Tibial artery (tissue), 4 donors: ENCODE measurements at regions not wholly inside any gene's neighbourhood (a gene's known extent, or its start where the extent isn't known, plus 50 kb on each side); places are given as distances from the start of the nearest gene placed in this dataset.

Source experiments
- DNase-seq, 2 donors: peaks; one replicate each; pipeline ENCODE4 v3.0.0-alpha.2; 2019
- H3K27ac ChIP-seq, 2 donors: fragments of 200-600 bp; sonication (generic) in 1 of 2; 1 replicate in 1 of 2; 2 replicates in 1 of 2; pipeline ENCODE4 v1.5.1; 2018 to 2019; ENCODE audit warnings: mild to moderate bottlenecking in 1 of 2
- H3K27me3 ChIP-seq, 2 donors: fragments of 200-600 bp; sonication (generic) in 1 of 2; one replicate each; pipeline versions ENCODE4 v1.5.1 to v1.6.0; 2016 to 2019
- H3K36me3 ChIP-seq, 3 donors: fragments of 200-600 bp; sonication (generic) in 2 of 3; one replicate each; pipeline ENCODE4 v1.5.1; 2016 to 2019; ENCODE audit warnings: mild to moderate bottlenecking in 2 of 3
- H3K4me1 ChIP-seq, 4 donors: fragments of 200-600 bp; sonication (generic) in 2 of 4; 1 replicate in 3 of 4; 2 replicates in 1 of 4; pipeline ENCODE4 v1.5.1; 2016 to 2019
- H3K4me3 ChIP-seq, 2 donors: fragments of 200-600 bp; sonication (generic) in 1 of 2; 1 replicate in 1 of 2; 2 replicates in 1 of 2; pipeline ENCODE4 v1.5.1; 2018 to 2019; ENCODE audit warnings: mild to moderate bottlenecking in 2 of 2
- H3K9me3 ChIP-seq, 3 donors: fragments of 200-600 bp; sonication (generic) in 1 of 3; one replicate each; pipeline ENCODE4 v1.5.1; 2016 to 2019
- CTCF ChIP-seq, 2 experiments: fragments of 200-600 bp in 1 of 2; fragments of 450-650 bp in 1 of 2; IDR thresholded peaks; one replicate each; pipeline ENCODE4 v1.5.1; 2017 to 2019; ENCODE audit warnings: antibody characterized with exemption in 2 of 2, mild to moderate bottlenecking in 1 of 2, moderate library complexity in 1 of 2
- intact Hi-C: fragments of 100-400 bp; cut with DNase I; formaldehyde crosslinking; loops from one replicate; pipeline ENCODE4 v1.15.0; 2023; ENCODE audit warnings: low total_unique reads

DNA sequence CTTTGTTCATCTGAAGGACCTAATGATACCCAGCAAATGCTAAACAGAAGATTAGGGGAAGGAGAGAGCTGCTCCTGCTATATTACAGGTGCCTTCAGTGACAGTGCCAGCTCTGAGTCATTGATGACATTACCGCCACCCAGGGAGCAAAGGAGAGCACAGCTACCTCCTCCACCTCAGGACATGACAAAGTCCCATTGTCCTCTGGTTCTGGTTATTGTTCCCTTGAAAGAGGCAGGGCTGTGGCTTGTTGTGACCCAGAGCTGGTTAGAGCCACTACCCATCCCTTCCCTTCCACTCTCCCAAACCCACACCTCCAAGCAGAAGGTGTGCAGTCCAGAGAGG, 363.5 kb upstream of the DUSP10 start:
- no peak for DNase-seq
- Histone ChIP-seq H3K9me3 (no peaks in the 10 kb centered on the region), H3K27ac (no peak overlapping the region), H3K27me3 (no peaks in the 10 kb centered on the region), H3K4me3 (no peak overlapping the region), H3K36me3 (no peaks in the 10 kb centered on the region), H3K4me1 (no peaks in the 10 kb centered on the region)
- intact Hi-C loops: no loop called here
- no peak for TF ChIP-seq CTCF (IDR thresholded peaks at IDR 0.05)

GRCh38 chr1:222104694-222105392, 363.0 kb upstream of the DUSP10 start:
- Histone ChIP-seq H3K27me3 (no peaks in the 10 kb centered on the region), H3K27ac (no peak overlapping the region), H3K4me1 (no peaks in the 10 kb centered on the region), H3K4me3 (no peak overlapping the region), H3K36me3 (no peaks in the 10 kb centered on the region), H3K9me3 (no peaks in the 10 kb centered on the region)
- TF ChIP-seq CTCF (IDR thresholded peaks at IDR 0.05): no peak
- DNase-seq: no peak
- intact Hi-C loops: no loop called here

GRCh38 chr1:222104097-222104496, 362.2 kb upstream of the DUSP10 start:
- intact Hi-C loops: no loop called here

GRCh38 chr1:222099746-222100145, 357.9 kb upstream of the DUSP10 start:
- TF ChIP-seq CTCF (IDR thresholded peaks at IDR 0.05): no peak
- intact Hi-C loops: loop anchor here (10.0 kb wide), 1 partner anchor 355 kb away; no protein-coding TSS in a partner anchor

More at GRCh38 chr1:222104097-222104496, 362.2 kb upstream of the DUSP10 start:
- no peaks in the 10 kb centered on the region for H3K27me3 ChIP-seq
- no peak for TF ChIP-seq CTCF (IDR thresholded peaks at IDR 0.05)
- H3K4me1 ChIP-seq: no peaks in the 10 kb centered on the region
- H3K9me3 ChIP-seq: no peaks in the 10 kb centered on the region
- DNase-seq: no peak
- no peak overlapping the region for H3K27ac ChIP-seq
- no peak overlapping the region for H3K4me3 ChIP-seq
- no peaks in the 10 kb centered on the region for H3K36me3 ChIP-seq

GRCh38 chr1:222098404-222098803, 356.5 kb upstream of the DUSP10 start:
- Histone ChIP-seq H3K4me1 (no peaks in the 10 kb centered on the region), H3K36me3 (no peaks in the 10 kb centered on the region), H3K4me3 (no peak overlapping the region), H3K27me3 (no peaks in the 10 kb centered on the region), H3K9me3 (no peaks in the 10 kb centered on the region), H3K27ac (no peak overlapping the region)
- DNase-seq: no peak
- TF ChIP-seq CTCF (IDR thresholded peaks at IDR 0.05): no peak
- intact Hi-C loops: loop anchor here (10.0 kb wide), 1 partner anchor 356 kb away; no protein-coding TSS in a partner anchor

More at GRCh38 chr1:222099746-222100145, 357.9 kb upstream of the DUSP10 start:
- no peak overlapping the region for H3K4me3 ChIP-seq
- no peaks in the 10 kb centered on the region for H3K27me3 ChIP-seq
- no peak overlapping the region for H3K27ac ChIP-seq
- H3K4me1 ChIP-seq: no peaks in the 10 kb centered on the region
- no peak for DNase-seq
- no peaks in the 10 kb centered on the region for H3K36me3 ChIP-seq
- H3K9me3 ChIP-seq: no peaks in the 10 kb centered on the region
